Right hindlimb (tissue), 1 donor: ENCODE measurements at regions not wholly inside any gene's neighbourhood (a gene's known extent, or its start where the extent isn't known, plus 50 kb on each side); places are given as distances from the start of the nearest gene placed in this dataset.

ENCODE experiments used
- DNase-seq: peaks from one replicate; pipeline ENCODE4 v3.0.0-alpha.2; 2018

DNA sequence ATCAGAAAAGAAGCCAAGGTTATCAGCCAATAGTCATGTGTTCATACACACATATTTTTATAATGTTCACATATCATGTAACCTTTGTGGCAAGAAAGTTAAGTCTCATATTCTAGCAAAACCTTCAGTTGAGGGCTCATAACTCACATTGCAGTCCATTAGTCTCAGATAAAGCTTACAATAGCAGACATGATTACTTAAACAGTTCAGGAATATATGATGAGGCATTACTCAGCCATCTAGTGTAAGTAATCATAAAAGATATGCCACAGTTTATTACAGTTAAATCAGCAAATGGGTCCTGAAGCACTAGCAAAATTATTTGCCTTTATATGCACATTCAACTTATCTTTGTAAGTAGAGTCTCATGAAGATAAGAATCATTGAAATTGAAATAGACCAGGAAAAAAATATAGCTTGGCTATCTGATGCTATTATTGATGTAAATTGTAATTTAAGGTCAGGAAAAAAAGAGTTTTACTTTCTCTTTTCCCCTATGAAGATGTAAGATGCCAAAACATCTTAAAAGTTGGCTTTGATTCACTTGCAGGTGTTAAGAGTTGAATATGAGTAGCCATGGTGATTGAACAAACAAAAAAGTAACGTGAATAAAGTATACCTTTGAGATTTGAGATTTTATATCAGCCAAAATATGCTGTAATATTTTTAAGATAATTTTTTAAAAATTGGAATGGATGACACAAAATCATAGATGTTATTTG lies 537.0 kb downstream of the SLC6A15 start:
- no peak for DNase-seq

DNA sequence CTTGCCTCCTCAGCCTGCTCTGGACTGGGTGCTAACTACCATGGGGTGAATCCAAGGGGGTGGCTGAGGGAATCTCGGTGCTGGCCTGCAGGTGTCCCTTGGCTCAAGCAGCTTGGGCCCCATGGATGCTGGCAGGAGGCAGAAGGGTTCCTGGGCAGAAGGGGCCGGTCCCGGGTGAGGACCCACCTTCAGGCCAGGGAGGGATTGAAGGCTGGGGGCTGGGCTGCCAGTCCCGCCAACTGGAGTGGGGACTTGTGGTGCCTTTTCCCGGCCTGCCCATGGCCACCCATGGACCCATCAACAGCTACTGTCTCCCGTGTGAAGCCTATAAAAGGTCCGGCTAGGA lies 550.1 kb downstream of the SLC6A15 start:
- DNase-seq: no peak

DNA sequence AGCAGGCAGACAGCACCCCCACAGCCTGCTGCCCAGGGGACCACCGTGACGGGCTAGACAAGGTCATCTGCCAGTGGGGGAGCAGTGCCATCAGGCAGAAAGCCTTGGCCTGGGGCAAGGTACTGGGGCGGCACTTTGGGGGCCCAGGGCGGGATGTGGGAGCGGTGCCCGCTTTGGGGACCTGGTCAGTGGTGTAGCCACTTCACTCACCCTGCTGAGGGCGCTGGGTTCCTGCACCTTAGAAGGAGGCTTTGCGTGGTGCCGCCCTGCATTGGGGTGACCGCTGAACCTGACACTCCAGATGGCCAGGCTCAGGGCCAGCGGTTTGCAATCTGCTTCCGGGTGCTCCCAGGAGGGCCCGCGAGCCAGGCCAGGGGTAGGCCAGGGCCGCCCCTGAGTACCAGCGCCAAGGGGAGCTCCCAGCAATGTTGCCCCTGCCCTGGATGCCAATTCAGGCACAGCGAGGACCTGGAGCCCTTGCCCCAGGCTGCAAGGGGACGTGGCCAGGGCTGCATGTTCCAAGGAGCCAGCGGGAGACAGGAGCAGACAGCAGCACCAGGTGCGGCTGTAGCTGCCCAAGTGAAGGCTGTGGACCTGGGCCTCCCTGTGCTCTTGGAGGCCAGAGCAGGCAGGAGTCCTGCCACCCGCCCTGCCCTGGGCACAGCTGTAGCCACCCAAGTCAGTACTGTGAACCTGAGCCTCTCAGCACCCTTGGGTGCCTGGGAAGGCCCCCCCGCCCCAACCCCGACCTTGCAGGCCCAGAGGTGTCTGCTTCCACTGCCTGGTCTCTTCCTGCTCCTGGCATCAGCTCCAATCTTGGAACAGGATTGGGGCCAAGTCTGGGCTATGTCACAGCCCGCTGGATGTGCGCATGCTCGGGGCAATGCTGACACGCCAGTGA lies 550.7 kb downstream of the SLC6A15 start:
- no peak for DNase-seq

DNA sequence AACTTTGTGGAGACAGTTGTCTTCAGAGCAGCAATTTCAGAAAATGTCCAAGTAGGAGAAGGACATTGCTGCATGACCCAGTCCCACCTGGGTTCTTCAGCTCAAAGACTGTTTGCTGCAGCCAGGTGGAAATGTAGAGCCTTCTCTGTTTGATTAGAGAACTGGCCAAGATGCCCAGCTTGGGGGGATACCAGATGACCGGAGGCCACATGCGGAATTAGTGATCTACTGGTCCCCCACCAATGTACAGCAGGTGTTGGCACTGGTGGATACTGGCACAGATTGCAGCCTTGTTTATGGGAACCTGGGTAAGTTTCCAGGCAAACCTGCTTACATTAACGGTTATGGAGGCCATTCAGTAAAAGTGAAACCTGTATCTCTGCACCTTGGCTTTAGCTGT lies 555.3 kb downstream of the SLC6A15 start:
- DNase-seq: no peak

DNA sequence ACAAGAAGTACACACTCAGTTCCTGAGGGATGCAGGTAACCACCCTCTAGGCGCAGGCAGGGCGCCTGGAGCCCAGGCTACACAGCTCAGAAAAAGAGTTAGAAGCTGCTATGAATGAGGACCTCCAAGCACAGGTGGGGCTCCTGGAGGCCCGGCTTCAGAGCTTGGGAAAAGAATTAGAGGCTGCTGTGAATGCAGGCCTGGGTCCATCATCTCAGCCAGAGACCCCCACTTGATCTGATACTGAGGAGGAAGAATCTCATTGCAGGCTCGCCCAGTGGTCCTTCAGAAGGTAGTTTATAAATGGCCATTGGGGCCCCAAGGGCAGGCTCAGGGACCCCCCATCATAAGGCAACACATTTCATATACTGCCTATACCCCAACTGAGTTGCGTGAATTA lies 556.4 kb downstream of the SLC6A15 start:
- DNase-seq: no peak

DNA sequence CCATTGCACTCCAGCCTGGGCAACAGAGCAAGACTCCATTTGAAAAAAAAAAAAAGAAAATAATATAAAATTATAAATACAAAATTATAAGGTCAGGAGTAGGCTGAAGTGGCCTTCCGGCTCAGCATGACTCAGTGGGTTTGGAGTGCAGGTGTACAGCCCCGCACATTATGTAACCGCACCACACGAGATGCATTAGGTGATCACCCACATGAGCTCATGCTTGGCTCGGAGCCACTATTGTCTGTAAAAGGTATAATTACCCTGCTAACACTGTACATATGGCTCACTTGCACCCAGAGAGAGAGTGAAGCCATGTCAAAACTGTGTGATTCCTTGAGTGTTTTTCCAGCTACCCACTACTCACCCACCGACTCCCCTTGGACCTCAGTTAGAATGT lies 557.0 kb downstream of the SLC6A15 start:
- DNase-seq: no peak

DNA sequence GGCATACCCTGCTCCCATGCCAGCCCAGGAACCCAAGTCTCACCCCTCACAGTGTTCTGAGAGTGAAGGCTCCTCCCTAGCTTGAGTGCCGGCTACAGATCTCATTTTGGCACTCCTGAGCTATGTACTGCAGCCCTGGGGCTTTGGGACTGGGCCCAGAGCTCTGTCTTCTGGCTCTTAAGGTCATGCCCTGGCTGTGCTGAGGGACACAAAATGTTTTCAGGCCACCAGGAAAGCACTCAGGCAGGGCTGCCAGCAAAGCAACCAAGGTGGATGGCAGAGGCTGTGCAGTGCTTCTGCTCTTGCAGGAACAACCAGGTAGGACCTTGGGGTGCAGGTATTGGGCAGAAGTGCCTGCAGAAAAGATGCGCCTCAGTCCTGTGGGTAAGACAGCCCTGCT lies 564.0 kb downstream of the SLC6A15 start:
- no peak for DNase-seq

DNA sequence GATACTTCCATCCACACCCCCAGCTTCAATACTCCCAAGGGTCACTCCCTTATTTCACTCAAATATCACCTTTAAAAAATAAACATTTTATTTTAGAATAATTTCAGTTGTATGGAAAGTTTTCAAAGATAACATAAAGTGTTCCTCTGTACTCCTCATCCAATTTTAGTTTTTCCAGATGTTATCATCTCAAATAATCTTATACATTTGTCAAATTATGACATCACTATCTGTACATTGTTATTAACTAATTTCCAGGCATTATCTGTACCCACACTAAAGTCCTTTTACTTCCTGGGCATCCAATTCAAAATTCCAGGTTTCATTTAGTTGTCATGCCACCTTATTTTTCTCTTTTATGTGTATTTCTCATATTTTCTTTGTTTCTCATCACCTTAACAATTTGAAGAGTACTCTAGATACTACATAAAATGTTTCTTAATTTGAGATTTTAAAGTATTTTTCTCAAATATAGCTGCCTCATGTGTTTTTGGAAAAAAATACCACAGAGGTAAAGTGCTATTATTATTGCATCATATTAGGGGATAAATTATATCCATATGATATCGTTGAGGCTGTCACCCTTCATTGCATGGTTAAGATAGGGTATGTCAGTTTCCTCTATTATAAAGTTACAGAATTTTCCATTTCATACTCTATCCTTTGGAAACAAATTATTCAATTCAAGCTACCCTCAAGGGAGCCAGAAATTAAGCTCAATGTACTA lies 571.0 kb downstream of the SLC6A15 start:
- DNase-seq: no peak

DNA sequence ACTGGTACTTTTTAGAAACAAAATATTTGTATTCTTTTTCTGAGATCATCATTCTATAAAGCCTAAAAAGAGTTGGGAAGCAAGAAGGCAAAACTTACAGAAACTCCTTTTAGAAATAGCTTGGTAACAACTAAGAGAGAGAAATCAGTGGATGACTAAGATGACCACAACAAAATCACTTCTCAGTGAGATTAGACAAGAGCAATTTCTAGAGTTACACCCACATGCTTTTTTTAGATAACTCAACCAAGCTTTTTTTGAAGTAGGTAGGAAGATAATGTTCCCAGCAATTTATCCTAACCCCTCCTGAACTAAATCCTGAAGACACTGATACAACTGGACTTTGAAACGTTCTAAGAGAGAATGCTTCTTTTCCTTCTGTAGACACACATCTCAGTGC lies 576.4 kb downstream of the SLC6A15 start:
- DNase-seq: no peak

DNA sequence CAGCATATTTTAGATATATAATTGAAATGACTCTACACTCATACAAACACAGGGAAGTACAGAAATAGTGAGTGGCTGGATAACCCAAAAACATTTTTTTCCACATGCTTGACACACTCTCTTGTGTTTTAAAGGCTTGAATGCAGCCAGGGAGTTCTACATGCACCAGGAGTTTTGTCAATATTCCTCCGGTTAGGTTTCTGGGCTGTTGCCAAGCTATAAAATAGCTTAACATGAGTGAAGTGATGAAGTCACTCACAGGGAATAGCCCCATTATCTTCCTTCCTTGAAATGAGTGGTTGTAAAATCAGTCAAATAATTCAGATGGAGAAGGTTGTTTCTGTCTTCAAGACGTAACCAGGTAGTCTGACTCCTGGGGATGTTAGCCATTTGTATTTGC lies 582.7 kb downstream of the SLC6A15 start:
- DNase-seq: no peak

DNA sequence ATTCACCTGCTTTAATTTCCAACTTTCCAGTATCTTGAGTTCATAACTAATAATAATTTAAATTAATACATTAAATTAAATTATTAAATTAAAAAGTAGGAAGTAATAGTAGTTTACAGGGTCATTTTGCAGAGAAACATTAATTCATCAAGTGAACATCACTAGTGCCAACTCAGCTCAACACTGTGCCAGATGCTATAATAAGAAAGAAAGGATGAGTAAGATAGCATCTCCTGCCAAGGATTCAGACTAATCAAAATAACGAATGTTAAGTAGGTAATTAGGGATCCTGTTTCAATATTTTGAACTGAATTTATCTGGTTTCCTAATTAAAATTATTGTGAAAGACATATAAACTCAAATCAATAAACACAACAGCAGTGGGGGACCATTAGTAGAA lies 596.7 kb downstream of the SLC6A15 start:
- no peak for DNase-seq

DNA sequence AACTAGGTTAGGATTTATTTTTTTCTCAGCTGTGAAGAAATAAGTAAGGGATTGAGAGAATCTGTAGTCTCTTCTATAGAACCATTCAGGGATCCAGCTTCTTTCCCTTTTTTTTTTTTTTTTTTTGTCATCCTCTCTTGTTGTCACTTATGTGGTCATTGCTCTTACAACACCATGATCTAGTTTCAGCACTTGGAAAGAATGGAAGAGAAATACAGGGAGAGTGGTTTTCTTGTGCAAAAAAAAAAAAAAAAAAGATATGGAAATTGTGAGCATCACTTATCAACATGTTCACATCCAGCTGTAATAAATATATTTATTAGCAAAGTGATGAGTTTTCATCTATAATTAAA lies 599.3 kb downstream of the SLC6A15 start:
- no peak for DNase-seq

DNA sequence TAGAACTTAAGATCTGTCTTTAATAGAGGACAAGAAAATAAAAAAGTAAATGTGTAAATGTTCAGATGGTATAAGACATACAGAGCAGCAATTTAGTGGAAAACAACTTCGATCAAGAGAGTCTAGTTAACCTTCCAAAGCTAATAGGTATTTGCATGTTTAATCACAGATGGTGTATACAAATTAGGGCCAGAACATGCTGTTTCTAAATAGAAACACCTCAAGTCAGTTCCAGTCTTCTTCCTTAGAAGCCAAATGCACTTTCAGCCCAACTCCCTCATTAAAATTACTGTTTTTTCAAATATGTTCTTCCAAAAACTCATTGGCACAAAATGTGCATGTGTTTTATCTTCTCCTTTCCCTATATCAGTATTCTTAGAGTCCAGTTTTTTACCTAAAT lies 604.4 kb downstream of the SLC6A15 start:
- DNase-seq: no peak

DNA sequence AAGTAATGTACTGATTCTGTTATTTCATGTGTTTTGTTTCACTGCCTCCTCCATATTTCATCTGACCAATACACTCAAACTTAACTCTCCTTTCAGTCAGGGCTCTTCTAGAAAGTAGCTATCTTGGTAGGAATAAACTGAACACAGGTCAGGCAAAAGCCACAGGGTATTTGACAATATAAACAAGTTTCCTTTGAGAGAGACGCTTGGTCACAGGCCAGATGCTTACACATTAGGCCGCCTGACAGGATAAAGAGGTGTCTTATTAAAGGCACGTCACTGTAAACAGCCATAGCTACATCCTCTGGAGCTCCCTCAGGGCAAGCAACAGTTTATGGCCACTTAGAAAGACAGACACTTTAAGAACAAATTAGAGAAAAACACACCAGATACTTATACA lies 607.5 kb downstream of the SLC6A15 start:
- DNase-seq: no peak

DNA sequence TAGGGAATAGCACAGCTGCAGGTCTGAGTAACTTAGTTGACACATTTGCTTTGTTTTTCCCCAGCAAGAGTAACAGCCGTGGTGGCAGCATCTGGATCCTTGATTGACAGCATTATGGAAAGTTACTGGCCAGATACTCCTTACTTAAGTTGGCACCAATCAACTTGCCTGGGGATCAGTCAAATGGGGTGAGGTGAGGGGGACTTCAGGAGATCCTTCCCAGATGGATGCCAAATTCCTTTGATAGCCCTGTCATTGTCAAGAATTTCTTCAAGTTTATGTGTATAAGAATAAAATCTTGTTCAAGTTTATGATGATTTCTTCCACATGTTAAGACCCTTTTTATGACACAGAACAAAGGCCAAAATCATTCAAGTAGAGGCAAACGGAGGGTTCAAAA lies 618.4 kb downstream of the SLC6A15 start:
- DNase-seq: no peak

DNA sequence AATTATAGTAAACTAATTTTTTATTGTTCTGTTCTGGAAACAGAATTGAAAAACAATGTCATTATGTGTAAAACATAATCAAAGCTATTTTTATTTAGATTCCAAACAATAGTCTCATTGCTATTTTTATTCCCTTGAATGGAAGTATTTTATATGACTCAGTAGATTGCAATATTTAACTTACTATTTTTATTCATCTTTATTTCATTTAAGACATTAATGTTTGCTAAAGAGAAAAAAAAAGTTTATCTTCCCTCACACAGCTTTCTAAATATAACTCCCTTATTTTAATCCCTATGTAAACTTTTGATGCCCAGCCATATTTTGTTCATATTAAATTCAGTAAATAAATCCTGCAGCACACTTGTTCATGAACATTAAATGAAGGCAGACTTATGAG lies 622.4 kb downstream of the SLC6A15 start:
- DNase-seq: no peak

DNA sequence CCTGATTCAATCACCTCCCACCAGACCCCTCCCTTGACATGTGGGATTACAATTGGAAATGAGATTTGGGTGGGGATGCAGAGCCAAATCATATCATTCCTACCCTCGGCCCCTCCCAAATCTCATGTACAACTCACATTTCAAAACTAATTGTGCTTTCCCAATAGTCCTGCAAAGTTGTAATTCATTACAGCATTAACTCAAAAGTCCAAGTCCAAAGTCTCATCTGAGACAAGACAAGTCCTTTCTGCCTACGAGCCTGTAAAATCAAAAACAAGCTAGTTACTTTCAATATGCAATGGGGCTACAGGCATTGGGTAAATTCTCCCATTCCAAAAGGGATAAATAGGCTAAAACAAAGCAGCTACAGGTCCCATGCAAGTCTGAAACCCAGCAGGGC lies 634.6 kb downstream of the SLC6A15 start:
- no peak for DNase-seq

DNA sequence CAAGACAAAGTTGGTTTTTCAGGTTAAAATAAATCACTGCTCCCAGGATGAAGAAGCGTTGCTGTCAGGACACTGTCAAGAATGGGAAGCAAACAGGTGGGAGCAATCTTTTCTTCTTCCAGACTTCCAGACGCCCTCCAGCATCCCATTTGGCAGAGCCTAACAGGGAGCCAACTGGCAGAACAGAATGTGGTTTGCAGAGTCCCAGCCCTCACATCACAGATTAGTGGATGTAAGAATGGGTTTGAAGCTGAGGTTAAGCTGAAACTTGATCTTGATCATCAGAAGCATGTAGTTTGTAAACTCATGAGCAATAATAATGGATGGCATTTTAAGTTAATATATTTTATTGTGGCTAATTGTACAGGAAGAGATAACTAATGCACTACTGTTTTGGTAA lies 636.4 kb downstream of the SLC6A15 start:
- DNase-seq: no peak

DNA sequence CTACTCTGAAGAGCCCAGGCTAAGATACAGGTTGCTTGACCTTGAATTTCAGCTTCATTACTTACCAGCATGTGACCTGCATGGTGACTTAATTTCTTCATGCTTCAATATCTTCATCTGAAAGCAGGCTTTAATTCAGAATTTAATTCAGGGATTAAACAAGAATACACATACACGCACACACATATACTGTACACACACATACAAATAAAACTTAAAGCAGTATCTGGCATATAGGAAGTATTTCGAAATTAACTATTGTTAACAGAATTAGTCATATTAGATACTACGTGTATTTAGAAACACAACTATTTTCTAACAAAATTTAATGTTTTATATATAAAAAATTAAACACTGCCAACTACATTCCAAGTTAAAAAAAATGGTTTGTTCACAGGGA lies 640.3 kb downstream of the SLC6A15 start:
- no peak for DNase-seq

DNA sequence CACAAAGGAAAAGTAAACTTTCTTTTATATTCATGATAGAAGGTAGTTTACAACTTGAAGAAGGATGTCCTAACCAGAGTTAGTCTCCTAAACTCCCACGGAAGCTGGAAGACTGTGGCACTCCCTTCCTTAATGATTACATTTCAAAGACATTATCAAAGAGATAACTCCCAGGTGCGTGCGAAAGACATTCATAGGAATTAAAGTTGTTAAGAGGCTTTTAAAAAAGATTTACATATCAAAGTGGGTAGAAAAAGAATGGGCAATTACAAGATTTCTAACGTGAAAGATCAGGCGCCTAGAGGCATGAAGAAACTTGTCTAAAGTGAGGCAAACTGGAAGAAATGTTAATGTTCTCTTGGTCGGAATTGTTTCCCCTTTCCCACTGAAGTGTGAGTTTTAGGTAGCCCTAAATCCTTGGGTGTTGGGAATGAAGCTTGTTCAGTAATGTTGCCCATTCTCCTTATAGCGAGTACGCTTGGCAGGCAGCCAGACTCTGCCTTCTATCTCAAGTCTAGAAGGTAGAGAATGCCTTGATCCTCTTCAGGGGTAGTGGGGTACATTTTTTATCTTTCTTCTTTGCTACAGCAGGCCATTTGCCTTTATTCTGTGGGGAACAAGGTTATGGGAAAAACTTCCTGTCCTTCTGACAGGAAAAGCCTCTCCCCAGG lies 642.0 kb downstream of the SLC6A15 start:
- DNase-seq: no peak

DNA sequence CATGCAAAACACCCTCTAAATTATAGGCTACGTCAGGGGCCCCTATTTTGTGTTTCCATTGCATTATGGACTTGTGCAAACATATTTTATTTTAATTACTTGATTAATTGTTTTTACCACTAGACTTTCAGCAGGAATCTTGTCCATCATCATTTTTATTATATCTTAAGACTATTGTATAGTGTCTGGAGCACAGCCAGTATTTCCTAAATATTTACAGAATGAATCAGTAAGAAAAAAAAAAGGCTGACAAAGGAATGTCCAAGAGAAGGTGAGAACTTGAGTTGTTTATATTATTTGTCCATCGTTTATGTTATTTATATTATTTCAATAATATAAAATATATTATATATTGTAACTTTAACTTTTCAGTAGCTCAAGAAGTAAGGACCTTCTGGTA lies 664.7 kb downstream of the SLC6A15 start:
- no peak for DNase-seq

DNA sequence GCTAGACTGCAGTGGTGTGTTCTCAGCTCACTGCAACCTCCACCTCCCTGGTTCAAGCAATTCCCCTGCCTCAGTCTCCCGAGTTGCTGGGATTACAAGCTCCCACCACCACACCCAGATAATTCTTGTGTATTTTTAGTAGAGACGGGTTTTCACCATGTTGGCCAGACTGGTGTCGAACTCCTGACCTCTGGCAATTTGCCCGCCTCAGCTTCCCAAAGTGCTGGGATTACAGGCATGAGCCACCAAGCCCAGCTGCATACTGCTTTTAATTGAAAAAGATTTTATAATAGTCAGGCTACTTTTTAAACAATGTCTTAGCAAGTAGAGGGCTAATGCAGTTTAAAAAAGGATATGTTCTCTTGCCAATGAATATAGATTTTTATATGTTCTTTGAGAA lies 668.9 kb downstream of the SLC6A15 start:
- DNase-seq: no peak

DNA sequence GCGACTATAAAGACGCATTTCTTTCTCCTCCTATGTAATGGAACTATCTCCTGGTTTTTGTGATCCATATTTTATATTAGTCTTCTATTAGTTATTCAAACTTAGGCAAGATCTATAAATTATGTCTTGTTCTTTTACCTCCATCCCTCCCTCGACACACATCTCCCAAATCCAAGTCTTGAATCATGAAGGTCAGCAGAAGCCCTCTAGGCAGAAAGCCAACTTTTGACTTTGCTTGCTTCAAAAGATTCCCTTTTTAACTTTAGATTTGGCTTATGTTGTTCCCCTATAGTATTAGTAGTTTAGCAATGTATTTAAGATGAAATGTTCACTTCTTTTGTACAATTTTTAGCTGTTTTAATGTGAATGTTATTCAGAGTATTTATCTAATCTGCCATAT lies 689.8 kb downstream of the SLC6A15 start:
- no peak for DNase-seq

DNA sequence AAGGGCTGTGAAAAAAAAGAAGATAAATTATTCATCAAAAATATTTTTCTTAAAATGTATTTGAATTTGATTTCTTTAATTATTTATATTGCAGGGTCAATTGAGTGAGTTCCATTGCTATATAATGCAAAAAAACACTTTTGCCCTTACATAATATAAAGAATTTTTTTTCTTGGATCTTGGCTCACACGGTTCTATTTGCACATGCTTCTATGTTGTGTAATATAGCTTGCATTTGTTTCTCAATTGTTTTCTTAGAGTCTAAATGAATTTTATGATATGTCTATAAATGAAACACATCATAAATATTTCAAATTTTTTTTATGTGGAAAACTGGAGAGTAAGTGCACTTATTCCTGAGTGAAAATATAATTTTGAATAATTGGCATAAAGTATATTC lies 694.2 kb downstream of the SLC6A15 start:
- no peak for DNase-seq
